Tibial nerve (tissue), 4 donors: ENCODE measurements at regions not wholly inside any gene's neighbourhood (a gene's known extent, or its start where the extent isn't known, plus 50 kb on each side); places are given as distances from the start of the nearest gene placed in this dataset.

Experiments used
- EP300 ChIP-seq, 2 donors: sonication (generic); formaldehyde crosslinking; IDR thresholded peaks; one replicate each; pipeline ENCODE4 v1.6.1; 2017; ENCODE audit warnings: antibody characterized with exemption in 2 of 2, mild to moderate bottlenecking in 1 of 2
- POLR2A ChIP-seq, 2 donors: fragments of 450-650 bp; IDR thresholded peaks; one replicate each; pipeline ENCODE4 v1.6.1; 2017; ENCODE audit warnings: antibody characterized with exemption in 2 of 2, mild to moderate bottlenecking in 2 of 2, moderate library complexity in 2 of 2
- TF ChIP-seq, protein P1 (sequence below), 5 experiments: fragments of 200-600 bp in 3 of 5; fragments of 450-650 bp in 2 of 5; sonication (generic) in 3 of 5; IDR thresholded peaks; one replicate each; pipeline ENCODE4 v1.5.1; 2016 to 2019; ENCODE audit warnings: antibody characterized with exemption in 5 of 5, mild to moderate bottlenecking in 3 of 5, moderate library complexity in 2 of 5

- TF ChIP-seq, protein P1, sequence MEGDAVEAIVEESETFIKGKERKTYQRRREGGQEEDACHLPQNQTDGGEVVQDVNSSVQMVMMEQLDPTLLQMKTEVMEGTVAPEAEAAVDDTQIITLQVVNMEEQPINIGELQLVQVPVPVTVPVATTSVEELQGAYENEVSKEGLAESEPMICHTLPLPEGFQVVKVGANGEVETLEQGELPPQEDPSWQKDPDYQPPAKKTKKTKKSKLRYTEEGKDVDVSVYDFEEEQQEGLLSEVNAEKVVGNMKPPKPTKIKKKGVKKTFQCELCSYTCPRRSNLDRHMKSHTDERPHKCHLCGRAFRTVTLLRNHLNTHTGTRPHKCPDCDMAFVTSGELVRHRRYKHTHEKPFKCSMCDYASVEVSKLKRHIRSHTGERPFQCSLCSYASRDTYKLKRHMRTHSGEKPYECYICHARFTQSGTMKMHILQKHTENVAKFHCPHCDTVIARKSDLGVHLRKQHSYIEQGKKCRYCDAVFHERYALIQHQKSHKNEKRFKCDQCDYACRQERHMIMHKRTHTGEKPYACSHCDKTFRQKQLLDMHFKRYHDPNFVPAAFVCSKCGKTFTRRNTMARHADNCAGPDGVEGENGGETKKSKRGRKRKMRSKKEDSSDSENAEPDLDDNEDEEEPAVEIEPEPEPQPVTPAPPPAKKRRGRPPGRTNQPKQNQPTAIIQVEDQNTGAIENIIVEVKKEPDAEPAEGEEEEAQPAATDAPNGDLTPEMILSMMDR (IDR thresholded peaks at IDR 0.05), result no peak
- TF ChIP-seq POLR2A (IDR thresholded peaks at IDR 0.05), result no peak
- no peak for TF ChIP-seq EP300 (IDR thresholded peaks at IDR 0.05)
Measured at GRCh38 chr9:35552376-35552775, 52.7 kb upstream of the TESK1 start.
